IMR-90 (cell line): ENCODE measurements at regions not wholly inside any gene's neighbourhood (a gene's known extent, or its start where the extent isn't known, plus 50 kb on each side); places are given as distances from the start of the nearest gene placed in this dataset.

Source experiments
- ATAC-seq: fragments of 200-7000 bp; cut with Tn5 transposase; 2 replicates; pipeline ENCODE4 v1.9.1; 2020; ENCODE audit warnings: low read depth, mild to moderate bottlenecking, moderate library complexity
- BruUV-seq: library from RNA; stranded (reverse); fragments of 400-500 nt; replicated peaks from 2 replicates; lab custom pipeline; 2021; lab: Mats Ljungman, UMichigan
- CTCF ChIA-PET: fragments of 300-600 bp; formaldehyde crosslinking; extraction: SDS; loops from one replicate; lab custom pipeline; 2021; ENCODE audit warnings: antibody characterized with exemption; lab: Yijun Ruan, JAX
- POLR2A ChIA-PET: fragments of 300-600 bp; sonication (Branson Sonifier 250); formaldehyde crosslinking; loops from one replicate; lab custom pipeline; 2022; ENCODE audit warnings: antibody characterized with exemption; ENCODE audit not compliant: unreplicated experiment; lab: Charles Lee
- DNase-seq: peaks from one replicate; pipeline ENCODE4 v3.0.0; 2013
- H2AFZ ChIP-seq: replicated peaks from 2 replicates; pipeline ENCODE3; 2013; ENCODE audit warnings: low read length, mild to moderate bottlenecking; ENCODE audit not compliant: poor library complexity
- H2AK5ac ChIP-seq: 2 replicates; pipeline ENCODE4 v1.6.1; 2013; ENCODE audit warnings: low read depth, low read length, inconsistent platforms
- H2AK9ac ChIP-seq: replicated peaks from 2 replicates; pipeline ENCODE3; 2013; ENCODE audit warnings: mild to moderate bottlenecking, low read depth, low read length, moderate library complexity; ENCODE audit not compliant: poor library complexity
- H2BK120ac ChIP-seq: 2 replicates; pipeline ENCODE4 v1.6.1; 2013; ENCODE audit warnings: low read depth, low read length, inconsistent platforms
- H2BK15ac ChIP-seq: 3 replicates; pipeline ENCODE4 v1.6.1; 2013; ENCODE audit warnings: low read depth, low read length, inconsistent platforms
- H2BK20ac ChIP-seq: 2 replicates; pipeline ENCODE4 v1.6.1; 2013; ENCODE audit warnings: low read depth, mild to moderate bottlenecking, inconsistent platforms, low read length, moderate library complexity
- H2BK5ac ChIP-seq: 2 replicates; pipeline ENCODE4 v1.6.1; 2013; ENCODE audit warnings: mild to moderate bottlenecking, low read depth, low read length, inconsistent platforms; ENCODE audit not compliant: poor library complexity, severe bottlenecking
- H3K14ac ChIP-seq: replicated peaks from 2 replicates; pipeline ENCODE4 v1.6.1; 2013; ENCODE audit warnings: low read depth, low read length, inconsistent platforms
- H3K18ac ChIP-seq: 2 replicates; pipeline ENCODE4 v1.6.1; 2013; ENCODE audit warnings: low read depth, low read length, control low read depth
- H3K23ac ChIP-seq: 2 replicates; pipeline ENCODE4 v1.6.1; 2013; ENCODE audit warnings: low read depth, low read length, inconsistent platforms
- H3K27ac ChIP-seq: 2 replicates; pipeline ENCODE4 v1.5.1; 2013; ENCODE audit warnings: mild to moderate bottlenecking, control low read depth, low read length; ENCODE audit not compliant: insufficient read depth
- H3K27me3 ChIP-seq: 2 replicates; pipeline ENCODE4 v1.6.1; 2013; ENCODE audit warnings: low read length; ENCODE audit not compliant: control insufficient read depth, insufficient read depth
- H3K36me3 ChIP-seq: 2 replicates; pipeline ENCODE4 v1.6.1; 2013; ENCODE audit warnings: low read length, mixed read lengths; ENCODE audit not compliant: control insufficient read depth, insufficient read depth
- H3K4ac ChIP-seq: 2 replicates; pipeline ENCODE4 v1.6.1; 2013; ENCODE audit warnings: low read depth, low read length, inconsistent platforms
- H3K4me1 ChIP-seq: 2 replicates; pipeline ENCODE4 v1.6.1; 2013; ENCODE audit warnings: low read length, mixed read lengths; ENCODE audit not compliant: control insufficient read depth, insufficient read depth
- H3K4me2 ChIP-seq: 2 replicates; pipeline ENCODE4 v1.6.1; 2013; ENCODE audit warnings: low read depth, mild to moderate bottlenecking, control low read depth, low read length, moderate library complexity
- H3K4me3 ChIP-seq: 2 replicates; pipeline ENCODE4 v1.5.1; 2013; ENCODE audit warnings: low read depth, mild to moderate bottlenecking, control low read depth, low read length, moderate library complexity; ENCODE audit not compliant: insufficient read depth
- H3K56ac ChIP-seq: 2 replicates; pipeline ENCODE4 v1.6.1; 2013; ENCODE audit warnings: low read length, inconsistent platforms; ENCODE audit not compliant: insufficient read depth; ENCODE audit errors: extremely low read depth
- H3K79me1 ChIP-seq, 2 experiments: 2 replicates each; pipeline ENCODE4 v1.6.1; 2013; ENCODE audit warnings: low read length in 2 of 2, inconsistent platforms in 1 of 2, low read depth in 1 of 2
- H3K9ac ChIP-seq: 2 replicates; pipeline ENCODE4 v1.6.1; 2013; ENCODE audit warnings: low read depth, low read length, control low read depth
- H3K9me1 ChIP-seq: 2 replicates; pipeline ENCODE4 v1.6.1; 2013; ENCODE audit warnings: low read length, inconsistent platforms; ENCODE audit not compliant: insufficient read depth
- H3K9me3 ChIP-seq: 2 replicates; pipeline ENCODE4 v1.6.1; 2013; ENCODE audit warnings: low read length; ENCODE audit not compliant: control insufficient read depth, insufficient read depth
- H4K20me1 ChIP-seq: 2 replicates; pipeline ENCODE4 v1.6.1; 2013; ENCODE audit warnings: low read length, inconsistent platforms; ENCODE audit not compliant: insufficient read depth
- H4K5ac ChIP-seq: 2 replicates; pipeline ENCODE4 v1.6.1; 2013; ENCODE audit warnings: mild to moderate bottlenecking, low read depth, low read length, control low read depth
- H4K8ac ChIP-seq, 2 experiments: 2 replicates each; pipeline ENCODE4 v1.6.1; 2013; ENCODE audit warnings: low read depth in 2 of 2, low read length in 2 of 2, control low read depth in 1 of 2, inconsistent platforms in 1 of 2
- H4K91ac ChIP-seq: 2 replicates; pipeline ENCODE4 v1.6.1; 2013; ENCODE audit warnings: low read depth, low read length, inconsistent platforms; ENCODE audit not compliant: insufficient read depth
- CEBPB ChIP-seq: IDR thresholded peaks from 2 replicates; pipeline ENCODE4 v1.6.1; 2012; ENCODE audit warnings: low read depth, low read length, improper control_type of control experiment
- CHD1 ChIP-seq: IDR thresholded peaks from 2 replicates; pipeline ENCODE4 v1.6.1; 2012; ENCODE audit warnings: low read depth, low read length, improper control_type of control experiment
- ELK1 ChIP-seq: fragments of 150-350 bp; IDR thresholded peaks from 2 replicates; pipeline ENCODE4 v1.6.1; 2016; ENCODE audit warnings: low read depth, mild to moderate bottlenecking, low read length, moderate library complexity, borderline replicate concordance
- NFE2L2 ChIP-seq: fragments of 150-350 bp; IDR thresholded peaks from 2 replicates; pipeline ENCODE4 v1.6.1; 2016; ENCODE audit warnings: low read depth, mild to moderate bottlenecking, low read length
- POLR2A ChIP-seq: IDR thresholded peaks from 2 replicates; pipeline ENCODE4 v1.6.1; 2012; ENCODE audit warnings: mild to moderate bottlenecking, low read depth, low read length
- RFX5 ChIP-seq: IDR thresholded peaks from 2 replicates; pipeline ENCODE4 v1.8.0; 2012; ENCODE audit warnings: low read depth, mild to moderate bottlenecking, low read length, moderate library complexity
- dilution Hi-C: fragments of 300-500 bp; cut with HindIII; formaldehyde crosslinking; loops from one replicate; pipeline ENCODE4 v1.14.3; 2018; ENCODE audit warnings: low sequenced_read_pairs; ENCODE audit not compliant: unreplicated experiment
- in situ Hi-C: fragments of 300-500 bp; cut with MboI; formaldehyde crosslinking; loops from 3 replicates; pipeline ENCODE4 v1.14.3; 2019; ENCODE audit warnings: low sequenced_read_pairs, inconsistent platforms, mixed read lengths
- intact Hi-C: fragments of 100-400 bp; cut with micrococcal nuclease; formaldehyde crosslinking; loops from 2 replicates; pipeline ENCODE4 v1.10.0; 2022

GRCh38 chr3:40705663-40706062 is 180.9 kb downstream of the ZNF621 start:
- H2AK9ac ChIP-seq = no peak overlapping the region
- no TSS peak for BruUV-seq
- no peaks in the 10 kb centered on the region; the same call in 1 of the 2 replicates for H3K9me3 ChIP-seq
- no peaks in the 10 kb centered on the region for H4K20me1 ChIP-seq
- ATAC-seq (no peak), DNase-seq (no peak)
- H2BK15ac ChIP-seq = no peak overlapping the region
- H3K27ac ChIP-seq = no peak overlapping the region
- no peaks in the 10 kb centered on the region for H3K4me1 ChIP-seq
- no peak overlapping the region for H2AFZ ChIP-seq
- no peak overlapping the region for H3K23ac ChIP-seq
- H3K36me3 ChIP-seq = no peaks in the 10 kb centered on the region
- no peak overlapping the region for H3K14ac ChIP-seq
- dilution Hi-C loops (no loop called here), intact Hi-C loops (no loop called here), in situ Hi-C loops (no loop called here)
- H3K56ac ChIP-seq = no peak overlapping the region
- H4K8ac ChIP-seq = no peak overlapping the region
- no peak overlapping the region for H4K5ac ChIP-seq
- no peaks in the 10 kb centered on the region for H3K9me1 ChIP-seq
- CTCF ChIA-PET = no interaction called here
- H3K9ac ChIP-seq = no peak overlapping the region
- H3K79me1 ChIP-seq = no peaks in the 10 kb centered on the region
- no peak overlapping the region for H3K18ac ChIP-seq
- POLR2A ChIA-PET = interaction anchor here (0.7 kb wide), 1 partner anchor 1329 kb away, joined by 4 read pairs; no protein-coding TSS in a partner anchor
- H4K91ac ChIP-seq = no peak overlapping the region
- H3K4me2 ChIP-seq = no peak overlapping the region
- H3K27me3 ChIP-seq = no peaks in the 10 kb centered on the region
- H2AK5ac ChIP-seq = no peak overlapping the region
- TF ChIP-seq NFE2L2 (no peak), RFX5 (no peak), POLR2A (no peak), ELK1 (no peak), CHD1 (no peak), CEBPB (no peak)
- no peak overlapping the region for H2BK20ac ChIP-seq
- H3K4me3 ChIP-seq = no peak overlapping the region
- H2BK120ac ChIP-seq = no peak overlapping the region
- H3K4ac ChIP-seq = no peak overlapping the region
- no peak overlapping the region for H2BK5ac ChIP-seq
